ENCODE measurements at regions not wholly inside any gene's neighbourhood (a gene's known extent, or its start where the extent isn't known, plus 50 kb on each side); places are given as distances from the start of the nearest gene placed in this dataset.

DNA sequence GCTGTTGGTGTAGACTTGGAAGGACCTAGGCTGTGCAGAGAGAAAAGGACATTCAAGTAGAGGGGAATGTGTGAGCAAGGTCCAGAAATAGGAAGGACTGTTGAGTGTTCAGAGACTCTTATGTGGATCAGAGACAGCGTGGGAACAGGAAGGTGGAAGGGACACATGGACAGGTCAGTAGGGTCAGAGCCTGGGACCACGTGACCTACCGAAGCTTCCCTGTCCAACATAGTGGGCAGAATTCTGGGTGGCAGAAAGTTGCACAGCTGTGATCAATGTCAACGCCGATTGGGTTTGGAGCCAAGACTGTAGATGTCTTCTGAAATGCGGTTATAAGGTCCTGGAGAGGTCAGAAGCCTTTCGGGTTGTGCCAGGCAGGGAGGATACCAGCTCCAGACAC is 195.9 kb upstream of the MKI67 start:
- CTCF ChIA-PET: no interaction called here

DNA sequence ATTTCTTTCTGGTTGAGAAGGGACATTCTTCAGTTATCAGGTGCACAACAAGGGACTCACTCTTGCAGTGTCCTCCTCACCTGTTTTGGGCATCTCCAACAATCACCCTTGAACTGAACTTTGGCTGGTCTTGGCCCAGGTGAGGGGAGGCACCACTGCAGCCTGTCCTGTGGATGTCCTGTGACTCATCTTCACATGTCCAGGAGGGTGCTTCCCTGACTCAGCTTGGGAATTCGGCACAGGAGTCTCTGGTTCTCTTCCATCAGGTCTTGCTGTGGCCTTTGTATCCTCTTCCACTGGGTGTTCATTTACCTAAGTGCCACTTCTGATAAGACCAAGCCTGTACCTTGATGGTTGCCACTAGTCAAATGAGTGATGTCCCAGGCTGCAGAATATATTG is 196.7 kb upstream of the MKI67 start:
- Mint-ChIP-seq H3K36me3 (ENCODE audit: low read depth) (no peaks in the 10 kb centered on the region), H3K27ac (no peak overlapping the region), H3K4me3 (no peak overlapping the region), H3K4me1 (ENCODE audit: low read depth) (no peaks in the 10 kb centered on the region), H3K27me3 (ENCODE audit: low read depth) (no peaks in the 10 kb centered on the region), H3K9me3 (ENCODE audit: insufficient read depth) (no peaks in the 10 kb centered on the region)
- POLR2A ChIA-PET: no interaction called here
- CTCF ChIA-PET: no interaction called here
- no peak for DNase-seq
- ATAC-seq: no peak

More for the DNA sequence above, 195.9 kb upstream of the MKI67 start:
- POLR2A ChIA-PET: no interaction called here
- DNase-seq: no peak
- H3K4me3 Mint-ChIP-seq: no peak overlapping the region
- H3K9me3 Mint-ChIP-seq (ENCODE audit: insufficient read depth): no peaks in the 10 kb centered on the region
- H3K4me1 Mint-ChIP-seq (ENCODE audit: low read depth): no peaks in the 10 kb centered on the region
- no peaks in the 10 kb centered on the region for H3K27me3 Mint-ChIP-seq (ENCODE audit: low read depth)
- H3K36me3 Mint-ChIP-seq (ENCODE audit: low read depth): no peaks in the 10 kb centered on the region
- H3K27ac Mint-ChIP-seq: no peak overlapping the region
- ATAC-seq: no peak

DNA sequence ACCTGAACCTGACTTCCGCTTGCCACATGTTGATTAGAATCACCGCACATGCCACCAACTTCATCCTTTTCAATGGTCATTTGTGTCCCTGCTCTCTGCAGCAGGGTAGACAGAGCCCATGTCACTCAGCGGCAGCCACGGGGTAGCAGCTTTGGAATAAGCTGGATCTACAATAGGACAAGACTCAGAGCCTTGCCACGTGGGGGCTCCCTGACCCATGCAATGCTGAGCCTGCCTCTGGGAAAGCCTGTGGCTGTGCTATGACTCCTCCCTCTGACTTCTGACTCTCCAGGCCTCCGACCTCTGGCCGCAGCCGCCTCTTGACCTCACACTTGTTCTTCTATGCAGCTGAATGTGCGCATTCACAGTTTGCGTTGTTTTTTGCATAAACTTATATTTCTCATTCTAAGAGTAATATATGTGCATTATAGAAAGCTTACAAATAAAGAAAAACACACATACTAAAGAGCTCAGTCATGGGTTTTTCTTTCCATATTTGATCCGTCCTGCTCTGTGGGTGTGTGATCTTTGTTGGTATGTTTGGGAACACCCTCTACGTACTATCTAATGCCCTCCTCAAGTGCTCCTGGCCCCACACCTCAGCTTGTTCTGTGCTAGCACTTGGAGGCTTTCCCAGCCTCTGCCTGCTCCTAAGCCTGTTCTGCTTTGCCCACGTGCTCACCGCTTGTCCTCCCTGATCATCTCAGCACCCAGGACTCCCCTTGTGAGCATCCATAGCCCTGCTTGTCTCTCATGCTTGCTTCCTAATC is 198.0 kb upstream of the MKI67 start:
- no peaks in the 10 kb centered on the region for H3K4me1 Mint-ChIP-seq (ENCODE audit: low read depth)
- H3K4me3 Mint-ChIP-seq: no peak overlapping the region
- no peak for DNase-seq
- ChIA-PET CTCF (no interaction called here), POLR2A (no interaction called here)
- H3K27ac Mint-ChIP-seq: no peak overlapping the region
- peaks cover 3% of the 10 kb centered on the region for H3K27me3 Mint-ChIP-seq (ENCODE audit: low read depth)
- H3K9me3 Mint-ChIP-seq (ENCODE audit: insufficient read depth): no peaks in the 10 kb centered on the region
- ATAC-seq: no peak
- H3K36me3 Mint-ChIP-seq (ENCODE audit: low read depth): no peaks in the 10 kb centered on the region

DNA sequence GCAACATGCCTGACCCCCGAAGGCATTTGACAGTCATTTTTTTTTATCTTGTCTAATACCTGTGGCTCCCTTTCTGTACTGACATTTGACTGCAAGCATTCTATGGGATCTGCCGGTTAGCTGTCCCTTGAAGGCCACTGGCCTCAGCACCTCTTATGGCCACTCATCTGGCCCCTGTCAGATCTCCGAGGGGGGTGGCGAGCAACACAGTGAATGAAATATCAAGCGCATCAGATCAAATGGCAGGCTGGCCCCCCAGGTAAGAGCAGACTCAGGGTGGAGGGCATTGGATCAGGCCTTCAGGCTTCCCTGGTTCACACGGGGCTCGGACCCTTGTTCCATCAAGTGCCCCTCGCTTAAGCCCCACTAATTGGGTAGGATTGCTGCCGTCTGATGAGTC is 199.6 kb upstream of the MKI67 start:
- no peaks in the 10 kb centered on the region for H3K36me3 Mint-ChIP-seq (ENCODE audit: low read depth)
- H3K27ac Mint-ChIP-seq: no peak overlapping the region
- ATAC-seq (no peak), DNase-seq (no peak)
- no peak overlapping the region for H3K4me3 Mint-ChIP-seq
- CTCF ChIA-PET: no interaction called here
- no peaks in the 10 kb centered on the region for H3K4me1 Mint-ChIP-seq (ENCODE audit: low read depth)
- H3K27me3 Mint-ChIP-seq (ENCODE audit: low read depth): peaks cover 5% of the 10 kb centered on the region
- POLR2A ChIA-PET: interaction anchor here (0.5 kb wide), 1 partner anchor 23 kb away, joined by 3 read pairs; no protein-coding TSS in a partner anchor
- H3K9me3 Mint-ChIP-seq (ENCODE audit: insufficient read depth): no peaks in the 10 kb centered on the region

DNA sequence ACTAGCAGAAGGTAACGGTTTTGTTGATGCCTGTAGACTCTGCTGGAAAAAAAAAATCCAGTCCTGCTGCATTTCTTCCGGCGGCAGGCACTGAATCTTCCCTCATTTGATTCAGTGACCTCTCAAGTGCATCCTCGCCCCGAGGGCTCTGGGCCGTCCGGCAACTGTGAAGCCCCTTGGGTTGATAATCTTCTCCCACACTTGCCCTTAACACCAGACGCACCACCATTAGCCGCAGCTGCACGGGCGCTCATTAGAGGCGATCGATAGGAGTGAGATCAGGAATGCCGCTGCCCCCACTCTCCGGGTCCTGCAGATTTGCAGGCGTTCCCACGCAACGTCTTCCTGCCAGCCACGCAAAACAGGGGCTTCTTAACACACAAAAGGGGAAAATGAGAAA is 200.0 kb upstream of the MKI67 start:
- Mint-ChIP-seq H3K27me3 (ENCODE audit: low read depth) (peaks cover 7% of the 10 kb centered on the region), H3K27ac (no peak overlapping the region), H3K4me1 (ENCODE audit: low read depth) (no peaks in the 10 kb centered on the region), H3K36me3 (ENCODE audit: low read depth) (no peaks in the 10 kb centered on the region), H3K9me3 (ENCODE audit: insufficient read depth) (no peaks in the 10 kb centered on the region), H3K4me3 (no peak overlapping the region)
- no peak for ATAC-seq
- no peak for DNase-seq
- ChIA-PET CTCF (no interaction called here), POLR2A (no interaction called here)

DNA sequence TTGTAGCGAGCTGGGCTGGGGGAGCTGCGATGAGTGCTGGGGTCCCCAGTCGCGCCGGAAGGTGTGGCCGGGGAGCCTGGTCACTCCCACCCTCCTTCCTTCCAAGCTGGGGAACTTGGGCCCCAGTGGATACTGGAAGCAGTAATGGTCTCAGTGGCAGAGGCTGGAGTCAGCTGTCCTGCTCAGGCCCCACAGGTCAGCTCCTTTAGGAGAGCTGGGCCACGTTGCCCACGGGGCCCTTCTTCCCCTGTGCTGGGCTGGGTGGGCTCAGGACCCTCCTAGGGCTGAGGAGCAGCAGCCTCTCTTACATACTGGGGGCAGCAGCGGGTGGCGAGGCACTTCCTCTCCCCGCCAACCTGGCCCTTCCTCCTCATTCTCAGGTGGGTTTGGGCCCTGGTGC is 200.6 kb upstream of the MKI67 start:
- CTCF ChIA-PET: no interaction called here
- Mint-ChIP-seq H3K9me3 (ENCODE audit: insufficient read depth) (no peaks in the 10 kb centered on the region), H3K4me3 (no peak overlapping the region), H3K36me3 (ENCODE audit: low read depth) (no peaks in the 10 kb centered on the region), H3K4me1 (ENCODE audit: low read depth) (no peaks in the 10 kb centered on the region), H3K27me3 (ENCODE audit: low read depth) (peaks cover 7% of the 10 kb centered on the region), H3K27ac (no peak overlapping the region)
- POLR2A ChIA-PET: interaction anchor here (0.6 kb wide), 1 partner anchor 11 kb away, joined by 3 read pairs; no protein-coding TSS in a partner anchor
- ATAC-seq (no peak), DNase-seq (no peak)

DNA sequence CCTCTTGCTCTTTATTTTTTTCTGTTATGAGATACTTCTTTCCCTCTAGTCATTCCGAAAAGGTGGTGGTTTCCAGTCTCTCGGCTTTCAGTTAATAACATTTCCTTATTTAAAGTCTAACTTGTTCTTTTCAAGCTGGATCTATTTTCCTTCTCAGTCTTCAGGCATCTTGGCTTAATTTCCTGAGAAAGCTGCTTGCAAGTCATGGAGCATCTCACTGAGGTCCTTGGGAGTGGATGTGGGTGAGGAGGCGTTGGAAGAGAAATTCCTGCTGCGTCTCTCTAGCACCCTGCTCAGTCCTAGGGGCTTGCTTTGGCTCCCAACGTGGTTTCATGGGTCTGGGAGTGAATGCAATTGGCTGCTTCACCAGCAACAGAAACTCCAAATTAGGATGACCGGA is 210.2 kb upstream of the MKI67 start:
- ATAC-seq (no peak), DNase-seq (no peak)
- Mint-ChIP-seq H3K27me3 (ENCODE audit: low read depth) (peaks cover 6% of the 10 kb centered on the region), H3K27ac (no peak overlapping the region), H3K4me1 (ENCODE audit: low read depth) (no peaks in the 10 kb centered on the region), H3K36me3 (ENCODE audit: low read depth) (no peaks in the 10 kb centered on the region), H3K4me3 (no peak overlapping the region), H3K9me3 (ENCODE audit: insufficient read depth) (no peaks in the 10 kb centered on the region)
- ChIA-PET CTCF (no interaction called here), POLR2A (no interaction called here)

DNA sequence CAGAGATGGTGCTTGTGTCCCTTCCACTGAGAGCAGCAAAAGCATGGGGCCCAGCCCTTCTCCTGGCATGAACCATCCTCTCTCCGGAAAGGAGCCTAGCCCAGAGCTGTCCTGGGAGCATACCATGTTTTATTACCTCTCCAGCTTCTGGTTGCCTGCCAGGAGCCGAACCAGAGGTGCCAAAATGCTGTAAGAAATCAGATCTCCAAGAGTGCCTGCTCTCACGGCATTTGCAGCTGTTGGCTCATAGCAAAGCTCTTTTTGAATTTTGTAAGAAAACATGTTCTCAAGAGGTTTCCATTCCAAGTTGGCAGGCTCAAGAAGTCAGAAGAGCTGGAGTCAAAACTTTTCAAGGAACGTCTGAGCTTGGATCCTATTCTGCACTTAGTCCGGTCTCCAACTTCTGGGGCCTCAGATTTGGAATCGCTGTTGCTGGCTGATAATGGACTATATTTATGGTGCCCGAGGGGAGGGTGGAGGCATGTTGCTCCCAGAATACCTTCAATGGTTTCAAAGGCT is 211.7 kb upstream of the MKI67 start:
- Mint-ChIP-seq H3K36me3 (ENCODE audit: low read depth) (no peaks in the 10 kb centered on the region), H3K27ac (no peak overlapping the region), H3K27me3 (ENCODE audit: low read depth) (peaks cover 10% of the 10 kb centered on the region), H3K9me3 (ENCODE audit: insufficient read depth) (no peaks in the 10 kb centered on the region), H3K4me1 (ENCODE audit: low read depth) (no peaks in the 10 kb centered on the region), H3K4me3 (no peak overlapping the region)
- no peak for ATAC-seq
- no peak for DNase-seq
- ChIA-PET POLR2A (interaction anchor here (0.5 kb wide), 1 partner anchor 11 kb away, joined by 3 read pairs; no protein-coding TSS in a partner anchor), CTCF (no interaction called here)

DNA sequence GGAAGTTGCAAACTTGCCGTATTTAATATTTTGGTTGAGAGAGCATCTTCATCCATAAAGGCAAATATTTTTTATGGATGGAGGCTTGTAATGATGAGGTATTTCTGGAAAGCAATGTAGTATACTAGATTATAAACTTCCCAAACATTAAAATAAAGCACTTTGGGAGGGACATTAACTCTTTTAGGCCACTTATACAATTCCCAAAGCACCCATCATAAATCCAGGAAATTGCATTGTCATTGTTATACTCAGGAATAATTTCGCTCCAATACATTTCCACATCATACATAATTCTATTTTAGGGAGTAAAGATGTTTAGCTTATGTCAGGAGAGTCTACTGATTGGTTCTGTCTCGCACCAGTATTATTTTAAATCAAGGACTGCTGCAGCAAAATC is 212.7 kb upstream of the MKI67 start:
- H3K4me1 Mint-ChIP-seq (ENCODE audit: low read depth): no peaks in the 10 kb centered on the region
- H3K4me3 Mint-ChIP-seq: no peak overlapping the region
- ChIA-PET CTCF (no interaction called here), POLR2A (no interaction called here)
- DNase-seq (no peak), ATAC-seq (no peak)
- no peaks in the 10 kb centered on the region for H3K9me3 Mint-ChIP-seq (ENCODE audit: insufficient read depth)
- no peaks in the 10 kb centered on the region for H3K36me3 Mint-ChIP-seq (ENCODE audit: low read depth)
- peaks cover 8% of the 10 kb centered on the region for H3K27me3 Mint-ChIP-seq (ENCODE audit: low read depth)
- no peak overlapping the region for H3K27ac Mint-ChIP-seq

DNA sequence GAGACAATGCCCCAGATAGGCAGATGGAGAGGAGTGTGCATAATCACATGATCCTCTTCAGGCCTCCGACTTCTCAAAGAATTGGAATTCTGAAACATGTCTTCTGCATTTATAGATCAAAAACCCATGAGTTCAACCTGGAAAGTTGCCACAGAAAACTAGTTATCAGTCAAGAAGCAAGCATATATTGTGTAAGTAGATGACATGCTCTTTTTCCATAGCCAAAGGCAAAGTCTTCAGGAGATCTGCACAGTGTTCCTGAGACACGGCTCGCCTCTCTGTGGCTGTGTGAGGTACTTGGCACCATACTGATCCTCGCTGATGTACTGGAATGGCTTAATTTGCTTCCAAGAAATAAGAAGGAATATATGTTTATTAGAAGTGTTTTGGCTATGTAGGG is 213.5 kb upstream of the MKI67 start:
- Mint-ChIP-seq H3K4me1 (ENCODE audit: low read depth) (no peaks in the 10 kb centered on the region), H3K27me3 (ENCODE audit: low read depth) (peaks cover 6% of the 10 kb centered on the region), H3K27ac (no peak overlapping the region), H3K4me3 (no peak overlapping the region), H3K36me3 (ENCODE audit: low read depth) (no peaks in the 10 kb centered on the region), H3K9me3 (ENCODE audit: insufficient read depth) (no peaks in the 10 kb centered on the region)
- POLR2A ChIA-PET: no interaction called here
- ATAC-seq: no peak
- no peak for DNase-seq
- CTCF ChIA-PET: no interaction called here

DNA sequence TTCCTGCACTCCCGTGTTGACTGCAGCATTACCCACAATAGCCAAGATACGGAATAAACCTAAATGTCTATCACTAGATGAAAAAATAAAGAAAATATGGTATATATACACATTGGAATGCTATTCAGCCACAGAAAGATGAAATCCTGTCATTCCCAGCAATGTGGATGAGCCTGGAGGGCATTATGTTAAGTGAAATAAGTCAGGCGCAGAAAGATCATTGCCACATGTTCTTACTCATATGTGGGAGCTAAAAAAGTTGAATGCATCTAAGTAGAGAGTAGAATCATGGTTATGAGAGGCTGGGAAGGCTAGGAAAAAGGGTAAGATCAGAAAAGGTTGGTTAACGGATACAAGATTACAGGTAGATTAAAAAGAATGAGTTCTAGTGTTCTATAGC is 219.1 kb upstream of the MKI67 start:
- Mint-ChIP-seq H3K9me3 (ENCODE audit: insufficient read depth) (no peaks in the 10 kb centered on the region), H3K27me3 (ENCODE audit: low read depth) (peaks cover 6% of the 10 kb centered on the region), H3K4me3 (no peak overlapping the region), H3K27ac (no peak overlapping the region), H3K4me1 (ENCODE audit: low read depth) (no peaks in the 10 kb centered on the region), H3K36me3 (ENCODE audit: low read depth) (no peaks in the 10 kb centered on the region)
- ATAC-seq (no peak), DNase-seq (no peak)
- POLR2A ChIA-PET: no interaction called here
- CTCF ChIA-PET: no interaction called here

DNA sequence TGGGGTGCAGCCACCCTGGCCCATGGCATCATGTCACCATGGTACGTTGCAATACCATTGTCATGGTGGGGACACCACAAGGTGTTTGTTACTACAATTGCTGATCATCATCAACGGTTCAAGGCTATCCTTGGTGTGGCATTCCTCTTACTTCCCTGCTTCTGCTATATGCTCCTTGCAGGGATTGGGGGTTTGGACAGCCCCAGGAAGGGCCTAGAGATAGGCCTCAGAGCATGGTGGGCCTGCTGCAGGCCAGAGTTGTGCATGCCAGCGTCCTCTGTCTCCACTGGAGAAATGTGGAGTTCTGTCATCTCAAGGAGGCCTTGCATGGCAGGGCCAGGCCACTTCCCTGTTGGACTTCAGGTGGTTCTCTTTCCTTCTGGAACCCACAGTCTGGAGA is 234.6 kb upstream of the MKI67 start:
- H3K27me3 Mint-ChIP-seq (ENCODE audit: low read depth): no peaks in the 10 kb centered on the region
- ChIA-PET CTCF (no interaction called here), POLR2A (no interaction called here)
- no peaks in the 10 kb centered on the region for H3K4me1 Mint-ChIP-seq (ENCODE audit: low read depth)
- no peaks in the 10 kb centered on the region for H3K36me3 Mint-ChIP-seq (ENCODE audit: low read depth)
- no peak overlapping the region for H3K4me3 Mint-ChIP-seq
- DNase-seq: no peak
- no peaks in the 10 kb centered on the region for H3K9me3 Mint-ChIP-seq (ENCODE audit: insufficient read depth)
- no peak overlapping the region for H3K27ac Mint-ChIP-seq
- no peak for ATAC-seq

DNA sequence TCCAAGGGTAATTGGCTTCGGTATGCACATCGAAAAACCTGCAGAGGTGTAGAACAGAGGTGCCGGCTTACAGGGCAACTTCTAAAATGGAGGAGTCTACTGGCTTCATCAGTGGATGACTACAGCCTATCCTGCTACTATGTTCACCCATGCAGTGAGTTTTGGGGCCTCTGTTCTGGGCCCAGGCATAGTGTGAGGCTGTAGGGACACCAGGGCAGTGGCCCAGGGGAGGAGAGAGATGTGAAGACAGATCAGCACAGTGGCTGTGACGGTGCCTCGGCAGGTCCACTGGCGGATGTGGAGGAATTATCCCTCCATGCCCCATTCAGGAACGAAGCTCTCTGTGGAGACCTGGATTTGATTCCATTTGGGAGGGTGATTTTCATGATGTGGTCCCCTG is 235.3 kb upstream of the MKI67 start:
- no peak for ATAC-seq
- Mint-ChIP-seq H3K27ac (no peak overlapping the region), H3K4me1 (ENCODE audit: low read depth) (no peaks in the 10 kb centered on the region), H3K36me3 (ENCODE audit: low read depth) (no peaks in the 10 kb centered on the region), H3K27me3 (ENCODE audit: low read depth) (no peaks in the 10 kb centered on the region), H3K9me3 (ENCODE audit: insufficient read depth) (no peaks in the 10 kb centered on the region), H3K4me3 (no peak overlapping the region)
- POLR2A ChIA-PET: no interaction called here
- no peak for DNase-seq
- CTCF ChIA-PET: no interaction called here
